Endometrium (tissue), 2 donors: ENCODE measurements at regions not wholly inside any gene's neighbourhood (a gene's known extent, or its start where the extent isn't known, plus 50 kb on each side); places are given as distances from the start of the nearest gene placed in this dataset.
"Not testable (repeated sequence)": the region's sequence is repeated elsewhere in the genome, so short reads cannot be mapped to it uniquely, and the experiment has no call there.

Experiments
- FAIRE-seq: peaks from 2 replicates; lab custom pipeline; 2012; peaks lifted over from hg19 to GRCh38; lab: Jason Lieb, UNC
- donor health status: control.
- donor health status: control.

DNA sequence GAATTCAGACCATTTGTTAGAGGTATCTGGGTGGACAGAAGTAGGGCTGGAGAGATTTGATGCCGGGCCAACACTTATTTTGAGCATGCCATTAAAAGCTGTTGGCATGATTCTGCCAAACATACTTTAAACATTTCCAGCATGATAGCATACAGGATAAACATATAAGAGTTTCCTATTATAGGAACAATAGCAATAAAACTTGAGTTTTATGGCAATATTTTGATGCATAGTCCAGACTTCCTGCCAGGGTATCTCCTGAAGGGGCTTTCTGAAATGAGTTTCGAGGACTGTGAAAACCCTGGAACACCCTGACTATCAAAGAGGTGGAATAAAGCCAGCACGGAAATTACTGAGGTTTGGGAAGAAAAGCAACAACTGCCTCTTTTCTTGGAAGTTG lies 1398.0 kb upstream of the NXPH2 start:
- FAIRE-seq = no peak

DNA sequence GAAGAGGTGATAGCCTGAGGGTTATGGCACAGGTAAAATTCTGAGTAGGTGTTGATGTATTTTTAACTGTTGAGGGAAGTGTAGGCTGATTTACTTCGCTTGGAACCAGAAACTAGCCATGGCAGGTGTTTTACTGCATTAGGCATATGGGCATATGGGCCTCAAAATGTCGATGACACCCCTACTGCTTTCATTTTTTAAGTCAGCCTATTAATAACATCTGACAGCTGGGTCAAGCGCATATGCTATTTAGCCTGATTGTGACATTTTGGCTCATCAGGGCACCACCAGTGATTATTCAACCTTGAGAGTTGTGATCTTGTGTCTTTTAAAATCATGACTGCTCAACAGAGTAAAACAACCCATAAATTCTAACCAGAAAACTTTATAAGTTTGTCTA lies 1396.9 kb upstream of the NXPH2 start:
- no peak for FAIRE-seq

DNA sequence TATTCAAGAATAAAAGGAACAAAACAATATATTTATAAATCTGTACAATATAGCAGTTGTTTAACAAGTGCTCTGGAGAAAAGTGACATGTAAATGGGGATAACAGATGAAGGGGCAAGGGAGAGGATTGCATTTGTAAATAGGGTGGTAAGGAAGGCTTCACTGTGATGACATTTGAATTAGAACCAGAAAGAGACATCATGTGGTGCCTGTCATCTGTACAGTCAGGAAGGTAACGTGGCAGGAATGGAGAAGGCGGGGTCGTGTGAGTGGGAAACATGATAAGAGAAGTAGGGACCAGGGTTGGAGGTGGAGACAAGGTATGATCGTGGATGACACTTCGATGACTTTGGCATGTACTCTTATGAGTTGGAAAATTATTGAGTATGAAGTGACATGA lies 1393.6 kb upstream of the NXPH2 start:
- FAIRE-seq = no peak

DNA sequence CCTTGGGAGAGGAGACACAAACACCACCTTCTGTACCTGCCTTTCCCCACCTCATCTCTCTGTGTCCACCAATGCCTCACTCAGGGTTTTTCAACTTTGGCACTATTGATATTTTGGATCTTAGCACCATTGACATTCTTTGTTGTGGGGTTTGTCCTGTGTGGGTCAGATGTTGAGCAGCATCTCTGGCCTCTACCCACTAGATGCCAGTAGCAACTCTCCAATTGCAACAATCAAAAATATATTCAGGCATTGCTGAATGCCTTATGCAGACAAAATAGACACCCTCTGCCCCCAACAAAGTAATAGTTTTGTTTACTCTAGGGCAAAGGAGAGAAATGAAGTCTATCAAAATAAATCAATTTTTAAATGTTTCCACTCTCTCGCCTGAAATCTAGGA lies 1384.3 kb upstream of the NXPH2 start:
- FAIRE-seq = no peak

DNA sequence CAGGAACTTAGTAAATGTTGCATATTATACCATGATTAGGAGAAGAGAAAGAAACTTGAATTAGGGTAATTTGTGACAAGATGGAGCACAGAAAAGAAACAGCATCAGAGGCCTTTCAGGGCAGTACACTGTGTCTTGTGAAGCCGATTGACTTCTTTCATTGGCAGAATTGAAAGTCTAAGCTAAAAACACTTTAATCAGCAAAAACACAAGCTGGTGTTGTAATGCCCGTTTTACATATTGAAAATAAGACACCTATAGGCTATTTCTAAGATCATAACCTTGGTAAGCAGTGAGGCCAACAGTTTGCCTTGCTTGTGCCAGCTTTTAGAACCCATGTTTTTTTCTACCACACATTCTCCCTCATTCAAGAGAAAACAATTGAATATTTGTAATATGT lies 1378.1 kb upstream of the NXPH2 start:
- no peak for FAIRE-seq

DNA sequence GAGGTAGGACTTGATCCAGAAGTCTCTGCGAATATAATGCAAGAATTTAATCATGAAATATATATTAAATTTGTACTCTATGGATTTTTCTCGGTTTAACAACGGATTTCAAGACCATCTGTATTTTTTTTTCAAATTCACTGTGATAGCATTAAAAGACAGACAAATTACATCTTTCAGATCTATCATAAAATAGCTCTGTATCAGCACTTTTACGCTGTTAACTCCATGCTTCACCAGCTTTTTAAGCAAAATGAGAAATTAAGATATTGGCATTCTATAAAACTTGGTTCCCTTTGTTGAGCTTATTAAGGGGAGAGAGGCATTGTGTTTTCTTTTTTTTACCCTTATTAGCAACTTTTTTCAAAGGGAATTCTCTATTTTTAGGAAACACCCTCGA lies 1377.6 kb upstream of the NXPH2 start:
- FAIRE-seq = no peak

DNA sequence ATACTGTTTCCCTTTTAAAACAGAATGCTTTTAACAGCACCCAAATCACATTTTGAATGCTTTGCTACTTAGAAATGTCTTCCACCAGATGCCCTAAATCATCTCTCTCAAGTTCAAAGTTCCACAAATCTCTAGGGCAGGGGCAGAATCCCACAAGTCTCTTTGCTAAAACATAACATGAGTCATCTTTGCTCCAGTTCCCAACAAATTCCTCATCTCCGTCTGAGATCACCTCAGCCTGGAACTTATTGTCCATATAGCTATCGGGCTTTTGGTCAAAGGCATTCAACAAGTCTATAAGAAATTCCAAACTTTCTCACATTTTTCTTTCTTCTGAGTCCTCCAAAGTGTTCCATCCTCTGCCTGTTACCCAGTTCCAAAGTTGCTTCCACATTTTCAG lies 1374.5 kb upstream of the NXPH2 start:
- FAIRE-seq = no peak

DNA sequence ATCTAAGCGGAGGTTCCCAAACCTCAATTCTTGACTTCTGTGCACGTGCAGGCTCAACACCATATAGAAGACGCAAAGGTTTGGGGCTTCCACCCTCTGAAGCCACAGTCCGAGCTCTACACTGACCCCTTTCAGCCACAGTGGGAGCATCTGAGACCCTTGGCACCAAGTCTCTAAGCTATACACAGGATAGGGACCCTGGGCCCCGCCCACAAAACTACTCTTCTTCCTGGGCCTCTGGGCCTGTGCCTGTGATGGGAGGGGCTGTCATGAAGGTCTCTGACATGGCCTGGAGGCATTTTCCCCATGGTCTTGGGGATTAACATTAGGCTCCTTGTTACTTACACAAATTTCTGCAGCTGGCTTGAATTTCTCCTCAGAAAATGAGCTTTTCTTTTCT lies 1374.1 kb upstream of the NXPH2 start:
- no peak for FAIRE-seq

DNA sequence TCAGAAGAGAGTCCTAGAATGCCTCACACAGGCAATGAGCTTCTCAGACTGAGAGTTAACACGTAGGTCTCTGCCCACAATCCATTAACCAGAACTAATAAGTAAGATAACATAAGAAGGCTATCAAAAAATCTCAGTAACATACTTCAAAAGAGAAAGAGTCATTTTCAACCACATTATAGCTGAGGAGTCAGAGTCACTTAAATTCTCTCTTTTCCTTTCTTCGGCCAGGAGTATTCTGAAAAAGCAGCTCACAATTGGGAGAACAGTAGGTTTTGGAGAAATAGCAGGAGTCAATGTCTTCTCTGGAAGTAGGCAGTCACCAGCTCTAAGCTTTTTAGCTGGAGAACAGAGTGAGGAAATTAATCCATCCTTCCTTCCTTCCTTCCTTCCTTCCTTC lies 1364.4 kb upstream of the NXPH2 start:
- FAIRE-seq = no peak

DNA sequence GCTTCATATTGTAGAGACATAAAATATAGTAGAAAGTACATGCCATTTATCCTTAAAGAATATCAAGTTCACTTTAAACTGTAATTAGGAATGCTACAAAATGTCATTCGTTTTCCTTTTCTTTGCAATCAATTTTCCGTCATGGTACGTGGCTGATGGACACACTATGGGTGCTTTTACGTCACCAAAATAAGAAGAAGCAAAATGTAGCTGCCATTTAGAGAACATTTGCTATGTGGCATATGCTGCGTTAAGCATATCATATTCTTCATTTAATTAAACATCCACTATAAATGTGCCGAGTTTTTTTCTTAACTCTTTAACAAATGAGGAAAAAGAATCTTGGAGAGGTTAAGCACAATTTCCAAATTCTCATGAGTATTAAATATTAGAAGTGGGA lies 1358.5 kb upstream of the NXPH2 start:
- FAIRE-seq = no peak

DNA sequence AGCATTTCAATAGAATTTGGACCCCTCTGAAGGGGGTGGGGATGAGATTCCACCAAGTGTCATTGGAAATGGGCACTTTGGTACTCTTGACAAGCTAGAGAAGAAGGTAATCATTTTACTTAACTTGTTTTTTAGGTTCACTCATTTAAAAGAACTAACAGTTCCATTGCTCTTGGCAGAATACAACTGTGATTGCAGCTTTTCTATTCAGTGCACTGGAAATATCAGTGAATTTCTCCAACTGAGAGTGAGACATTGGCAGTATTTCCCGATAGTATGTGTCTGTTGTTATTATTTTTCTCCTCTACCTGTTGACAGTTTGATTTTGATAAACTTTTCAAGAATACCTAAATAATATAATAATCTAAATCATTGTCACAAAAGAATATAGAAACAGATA lies 1356.7 kb upstream of the NXPH2 start:
- FAIRE-seq = no peak

DNA sequence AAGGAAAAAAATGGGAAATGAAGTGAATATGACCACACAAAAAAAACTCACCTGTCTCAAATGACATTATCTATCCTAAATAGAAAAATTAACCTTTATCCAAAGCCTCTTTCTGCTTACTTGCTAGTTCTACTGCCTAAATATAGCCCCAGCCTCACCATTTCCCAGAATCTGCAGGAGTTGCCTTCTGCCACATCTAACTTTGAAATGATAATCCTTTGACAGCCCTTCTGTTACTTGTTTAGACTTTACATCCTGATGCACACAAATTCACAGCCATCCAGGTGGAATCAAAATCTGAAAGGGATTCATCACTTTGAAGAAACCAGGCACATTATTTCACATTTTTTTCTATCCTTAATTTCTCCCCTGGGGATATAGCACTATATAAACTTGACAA lies 1356.2 kb upstream of the NXPH2 start:
- no peak for FAIRE-seq

DNA sequence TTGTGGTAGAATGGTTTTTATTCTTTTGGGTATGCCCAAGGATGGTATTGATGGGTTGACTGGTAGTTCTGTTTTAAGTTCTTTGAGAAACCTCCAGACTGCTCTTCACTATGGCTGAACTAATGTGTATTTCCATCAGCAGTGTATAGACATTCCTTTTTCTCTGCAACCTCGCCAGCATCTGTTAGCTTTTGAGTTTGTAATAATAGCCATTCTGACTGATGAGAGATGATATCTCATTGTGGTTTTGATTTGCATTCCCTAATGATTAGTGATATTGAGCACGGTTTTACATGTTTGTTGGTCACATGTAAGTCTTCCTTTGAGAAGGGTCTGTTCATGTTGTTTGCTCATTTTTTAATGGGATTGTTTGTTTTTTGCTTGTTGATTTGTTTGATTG lies 1348.7 kb upstream of the NXPH2 start:
- FAIRE-seq = no peak

DNA sequence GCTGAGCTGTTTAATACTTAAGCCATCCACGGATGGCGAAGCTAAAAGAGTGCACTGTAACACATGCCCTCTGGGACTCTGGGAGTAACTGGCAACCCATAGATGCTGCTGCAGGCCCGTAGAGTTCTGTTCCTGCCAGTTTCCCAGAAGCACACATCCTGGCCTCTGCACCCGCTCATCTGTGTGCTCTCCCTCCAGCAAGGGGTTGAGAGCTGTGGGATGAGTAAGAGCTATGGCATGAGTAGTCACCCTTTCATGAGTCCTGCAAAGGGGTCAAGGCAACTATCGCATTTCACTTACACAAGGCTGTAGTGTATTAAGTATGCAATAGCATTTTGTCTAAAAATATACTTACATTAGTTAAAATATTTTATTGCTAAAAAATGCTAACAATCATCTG lies 1341.8 kb upstream of the NXPH2 start:
- no peak for FAIRE-seq

DNA sequence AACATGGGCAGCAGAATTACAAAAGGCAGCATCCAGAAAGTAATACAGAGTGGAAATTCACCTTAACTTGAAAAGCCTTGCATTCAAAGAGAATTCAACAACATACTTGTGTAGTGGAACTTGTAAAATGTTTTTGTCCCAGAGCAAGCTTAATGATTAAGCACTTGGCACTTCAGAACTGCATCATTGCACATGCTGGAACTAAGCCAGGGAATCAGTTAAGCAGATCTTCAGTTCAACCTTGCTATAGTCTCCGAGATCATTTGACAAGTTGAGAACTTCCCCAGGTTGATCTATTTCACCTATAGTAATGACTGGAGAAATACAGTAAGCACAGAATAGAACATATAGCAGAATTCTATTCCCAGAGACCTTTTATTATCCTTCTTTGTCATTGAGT lies 1337.2 kb upstream of the NXPH2 start:
- no peak for FAIRE-seq

DNA sequence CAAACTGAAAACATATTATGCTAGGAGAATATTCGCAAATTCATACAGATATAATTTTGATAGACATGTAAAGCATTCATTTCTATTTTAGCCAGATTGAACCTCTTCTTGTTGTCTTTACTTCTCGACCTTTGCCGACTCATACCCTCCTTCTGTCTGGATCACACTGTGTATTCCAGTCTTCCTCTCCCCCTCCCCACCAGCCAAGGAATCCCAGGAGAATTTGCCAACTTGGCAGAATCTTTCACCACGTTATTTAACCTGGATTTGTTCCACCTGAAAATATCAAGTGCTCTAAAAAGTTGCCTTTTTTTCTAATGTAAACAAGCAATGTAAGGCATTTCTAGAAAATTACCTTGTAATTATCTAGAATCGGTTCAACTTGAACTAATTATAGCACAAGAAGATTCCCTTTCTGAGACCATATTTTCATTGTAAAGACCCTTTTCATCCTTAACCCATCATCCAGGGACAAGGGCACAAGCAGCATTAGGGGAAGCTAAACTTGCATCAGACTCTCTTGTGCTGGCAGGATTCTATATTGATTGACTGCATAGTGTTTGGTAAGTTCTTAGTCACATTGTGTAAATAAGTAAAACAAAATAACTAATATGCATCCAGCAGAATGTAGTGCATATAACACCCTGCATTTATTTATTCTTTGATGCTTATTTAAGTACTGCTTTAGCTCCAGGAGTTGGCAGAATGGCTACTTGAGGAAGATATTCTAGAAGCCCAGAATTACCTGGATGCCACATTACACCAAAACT lies 1328.7 kb upstream of the NXPH2 start:
- FAIRE-seq = no peak

DNA sequence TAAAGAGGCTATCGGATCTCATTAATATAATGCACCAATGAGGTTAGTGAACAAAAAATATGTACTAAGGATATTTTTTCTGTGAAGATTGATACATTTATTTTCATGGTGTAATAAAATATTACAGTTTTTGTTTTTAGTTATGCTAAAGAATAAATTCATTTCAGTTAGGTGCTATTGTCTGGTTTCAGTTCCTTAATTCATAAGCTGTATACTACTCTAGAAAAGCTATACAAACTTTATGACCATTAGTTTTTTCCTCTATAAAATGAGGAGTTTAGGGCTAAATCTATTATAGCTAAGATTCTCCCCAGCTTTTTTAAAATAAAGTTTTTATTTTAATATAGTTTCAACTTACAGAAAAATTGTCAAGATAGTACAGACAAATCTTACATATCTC lies 1311.7 kb upstream of the NXPH2 start:
- FAIRE-seq = no peak

DNA sequence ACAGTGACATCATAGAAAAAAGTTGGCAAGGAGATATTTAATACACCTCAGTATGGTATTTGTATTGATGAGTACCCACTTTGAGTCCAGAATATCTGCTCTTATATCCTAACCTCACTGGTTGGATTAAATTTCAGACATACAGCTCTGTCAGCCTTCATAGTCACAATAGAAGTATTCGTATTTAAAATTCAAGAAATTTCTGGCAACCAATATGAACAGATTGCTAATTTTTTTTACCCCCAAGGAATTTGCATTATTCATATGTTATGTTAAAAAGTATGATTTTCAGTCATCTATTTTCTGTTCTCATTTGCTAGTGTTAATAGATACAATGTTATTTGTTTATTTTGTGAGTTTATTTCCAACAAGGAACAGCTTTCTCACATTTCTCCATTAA lies 1306.8 kb upstream of the NXPH2 start:
- no peak for FAIRE-seq

DNA sequence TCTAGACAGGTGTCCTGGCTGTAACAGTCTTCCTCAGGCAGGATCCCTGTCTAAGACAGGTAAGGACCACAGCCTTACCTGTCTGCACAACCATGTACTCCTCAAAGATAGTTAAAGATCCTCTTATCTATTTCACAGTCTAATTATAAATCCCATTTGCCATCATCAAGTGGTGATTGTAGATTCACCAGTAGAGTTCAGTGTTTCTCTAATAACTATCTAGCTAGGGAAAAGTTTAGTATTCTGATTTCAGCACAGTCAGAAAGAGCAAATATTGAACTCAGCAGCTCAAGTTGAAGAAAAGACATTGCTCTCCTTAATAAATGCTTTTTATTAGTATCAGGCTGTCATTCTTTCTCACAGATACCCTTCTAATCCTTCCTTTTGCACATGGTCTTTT lies 1305.5 kb upstream of the NXPH2 start:
- FAIRE-seq = no peak

DNA sequence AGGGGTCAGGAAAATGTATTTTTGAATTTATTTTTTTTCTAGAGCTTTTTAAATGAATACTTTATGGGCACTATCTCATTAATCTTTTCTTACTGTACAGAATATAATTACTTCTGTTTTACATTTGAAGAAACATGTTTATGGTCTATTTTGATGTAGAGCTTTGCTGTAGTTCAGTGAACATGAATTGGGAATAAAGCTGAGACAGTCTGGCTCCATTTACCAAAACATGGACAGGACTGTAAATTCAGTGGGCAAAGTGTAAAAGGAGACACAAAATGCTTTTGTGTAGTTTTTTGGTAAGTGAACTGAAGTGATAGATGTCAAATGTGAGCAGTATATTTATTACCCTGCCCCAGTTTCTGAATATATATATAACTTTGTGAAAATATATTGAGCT lies 1298.8 kb upstream of the NXPH2 start:
- no peak for FAIRE-seq

DNA sequence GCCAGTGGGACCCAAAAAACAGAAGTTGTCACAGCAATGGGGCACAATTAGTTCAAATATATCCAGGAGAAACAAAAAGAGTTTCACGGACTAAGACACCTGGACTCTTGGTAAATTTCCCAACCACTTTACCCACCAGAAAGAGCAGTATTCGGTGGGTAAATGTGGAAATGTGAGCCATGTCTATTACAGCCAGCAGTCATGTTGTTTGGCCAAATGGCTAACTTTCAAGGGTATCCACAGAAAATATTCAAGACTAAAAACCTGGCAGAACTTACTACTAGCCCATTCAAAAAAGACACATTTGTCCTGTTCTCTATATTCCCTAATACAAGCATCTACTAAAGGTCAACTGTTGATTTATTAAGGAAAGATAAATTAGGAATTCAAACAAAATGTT lies 1296.0 kb upstream of the NXPH2 start:
- no peak for FAIRE-seq

DNA sequence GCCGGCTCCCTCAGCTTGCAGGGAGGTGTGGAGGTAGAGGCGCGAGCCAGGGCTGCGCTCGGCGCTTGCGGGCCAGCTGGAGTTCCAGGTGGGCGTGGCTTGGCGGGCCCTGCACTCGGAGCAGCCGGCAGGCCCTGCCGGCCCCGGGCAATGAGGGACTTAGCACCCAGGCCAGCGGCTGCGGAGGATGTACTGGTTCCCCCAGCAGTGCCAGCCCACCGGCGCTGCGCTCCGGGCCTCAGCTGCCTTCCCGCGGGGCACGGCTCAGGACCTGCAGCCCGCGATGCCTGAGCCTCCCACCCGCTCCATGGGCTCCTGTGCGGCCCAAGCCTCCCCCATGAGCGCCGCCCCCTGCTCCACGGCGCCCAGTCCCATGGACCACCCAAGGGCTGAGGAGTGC lies 1293.6 kb upstream of the NXPH2 start:
- FAIRE-seq = not testable (repeated sequence)

DNA sequence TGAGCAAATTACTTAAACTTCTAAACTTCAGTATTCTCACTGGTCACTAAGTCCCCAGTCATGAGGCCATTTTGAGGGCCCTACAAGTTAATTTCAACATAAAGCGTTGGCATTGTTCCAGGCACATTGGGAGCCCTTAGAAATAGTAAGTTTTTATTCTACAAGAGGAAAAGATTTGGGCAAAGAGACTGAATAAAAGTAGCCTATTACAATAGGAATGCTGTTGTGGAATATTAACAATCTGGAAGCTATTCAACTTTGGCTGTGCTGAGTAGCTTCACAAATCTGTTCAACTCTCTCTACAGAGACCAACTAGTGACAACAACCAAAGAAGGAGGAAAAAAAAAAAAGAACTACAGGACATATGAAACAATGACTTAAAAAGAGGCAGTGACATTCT lies 1287.5 kb upstream of the NXPH2 start:
- FAIRE-seq = no peak

DNA sequence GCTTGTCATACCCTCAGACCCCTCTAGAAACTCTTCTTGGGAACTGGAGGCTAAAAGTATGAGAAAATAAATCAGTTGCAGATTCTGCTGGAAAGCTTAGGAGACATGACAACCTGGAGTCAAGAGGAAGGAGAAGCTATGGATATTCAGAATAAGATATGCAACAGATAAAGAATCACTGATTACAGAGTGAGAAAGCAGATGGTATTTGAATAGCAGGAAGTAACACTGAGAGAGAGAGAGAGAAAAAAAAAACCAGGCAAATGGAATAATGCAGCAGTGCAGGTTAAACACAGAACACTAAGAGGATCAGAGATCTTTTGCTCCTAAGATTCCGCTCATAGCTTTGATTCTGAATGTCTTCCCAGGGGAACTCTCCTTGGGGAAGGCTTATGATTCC lies 1284.1 kb upstream of the NXPH2 start:
- FAIRE-seq = no peak

DNA sequence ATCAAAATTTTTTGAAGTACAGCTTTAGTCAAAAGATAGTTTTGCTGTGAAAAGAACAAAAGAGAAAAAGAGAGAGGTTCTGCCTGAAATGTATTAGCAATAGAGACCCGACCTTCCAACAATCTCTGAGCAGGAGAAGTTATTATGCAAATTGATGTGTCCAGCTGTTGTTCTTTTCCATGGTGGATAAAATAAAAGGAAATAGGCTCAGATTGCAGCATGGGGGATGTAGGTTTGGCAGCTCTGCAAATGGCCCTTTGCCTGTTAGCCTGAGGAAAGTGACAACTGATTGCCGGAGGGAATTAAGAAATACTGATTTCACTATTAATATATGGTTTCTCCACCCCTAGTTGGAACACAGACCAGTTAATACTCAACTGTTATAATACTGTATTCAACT lies 1283.2 kb upstream of the NXPH2 start:
- no peak for FAIRE-seq
